ENCODE measurements at regions not wholly inside any gene's neighbourhood (a gene's known extent, or its start where the extent isn't known, plus 50 kb on each side); places are given as distances from the start of the nearest gene placed in this dataset.

GRCh38 chr2:64228918-64229317, 84.7 kb upstream of the PELI1 start:
- no peak for TF ChIP-seq ZFX (IDR thresholded peaks at IDR 0.05; ENCODE audit: borderline replicate concordance)
- TF ChIP-seq, protein P1, sequence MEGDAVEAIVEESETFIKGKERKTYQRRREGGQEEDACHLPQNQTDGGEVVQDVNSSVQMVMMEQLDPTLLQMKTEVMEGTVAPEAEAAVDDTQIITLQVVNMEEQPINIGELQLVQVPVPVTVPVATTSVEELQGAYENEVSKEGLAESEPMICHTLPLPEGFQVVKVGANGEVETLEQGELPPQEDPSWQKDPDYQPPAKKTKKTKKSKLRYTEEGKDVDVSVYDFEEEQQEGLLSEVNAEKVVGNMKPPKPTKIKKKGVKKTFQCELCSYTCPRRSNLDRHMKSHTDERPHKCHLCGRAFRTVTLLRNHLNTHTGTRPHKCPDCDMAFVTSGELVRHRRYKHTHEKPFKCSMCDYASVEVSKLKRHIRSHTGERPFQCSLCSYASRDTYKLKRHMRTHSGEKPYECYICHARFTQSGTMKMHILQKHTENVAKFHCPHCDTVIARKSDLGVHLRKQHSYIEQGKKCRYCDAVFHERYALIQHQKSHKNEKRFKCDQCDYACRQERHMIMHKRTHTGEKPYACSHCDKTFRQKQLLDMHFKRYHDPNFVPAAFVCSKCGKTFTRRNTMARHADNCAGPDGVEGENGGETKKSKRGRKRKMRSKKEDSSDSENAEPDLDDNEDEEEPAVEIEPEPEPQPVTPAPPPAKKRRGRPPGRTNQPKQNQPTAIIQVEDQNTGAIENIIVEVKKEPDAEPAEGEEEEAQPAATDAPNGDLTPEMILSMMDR (IDR thresholded peaks at IDR 0.05) = no peak
- no peak overlapping the region for H3K27ac ChIP-seq

- TF ChIP-seq, protein P1 (IDR thresholded peaks at IDR 0.05) = no peak
- TF ChIP-seq ZFX (IDR thresholded peaks at IDR 0.05; ENCODE audit: borderline replicate concordance) = no peak
- no peak overlapping the region for H3K27ac ChIP-seq
These were observed 86.3 kb upstream of the PELI1 start for GRCh38 chr2:64230540-64230939.

DNA sequence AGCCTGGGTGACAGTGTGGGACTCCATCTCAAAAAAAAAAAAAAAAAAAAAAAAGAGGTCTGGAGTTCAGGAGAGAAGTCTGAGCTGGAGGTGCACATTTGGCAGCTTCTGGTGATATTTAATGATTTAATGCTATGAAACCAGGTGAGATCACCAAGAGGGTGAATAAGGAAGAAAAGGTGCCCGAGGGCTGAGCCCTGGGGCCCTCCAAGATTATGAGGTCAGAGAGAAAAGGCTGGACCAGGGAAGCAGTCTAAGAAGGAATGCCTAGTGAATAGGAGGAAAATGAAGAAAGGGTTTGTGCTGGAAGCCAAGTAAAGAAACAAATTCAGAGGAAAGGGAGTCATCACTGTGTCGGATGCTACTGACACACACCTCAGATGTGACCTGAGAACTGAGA, 88.0 kb upstream of the PELI1 start:
- TF ChIP-seq ZFX (IDR thresholded peaks at IDR 0.05; ENCODE audit: borderline replicate concordance) = no peak
- TF ChIP-seq, protein P1 (IDR thresholded peaks at IDR 0.05) = no peak
- no peak overlapping the region for H3K27ac ChIP-seq

DNA sequence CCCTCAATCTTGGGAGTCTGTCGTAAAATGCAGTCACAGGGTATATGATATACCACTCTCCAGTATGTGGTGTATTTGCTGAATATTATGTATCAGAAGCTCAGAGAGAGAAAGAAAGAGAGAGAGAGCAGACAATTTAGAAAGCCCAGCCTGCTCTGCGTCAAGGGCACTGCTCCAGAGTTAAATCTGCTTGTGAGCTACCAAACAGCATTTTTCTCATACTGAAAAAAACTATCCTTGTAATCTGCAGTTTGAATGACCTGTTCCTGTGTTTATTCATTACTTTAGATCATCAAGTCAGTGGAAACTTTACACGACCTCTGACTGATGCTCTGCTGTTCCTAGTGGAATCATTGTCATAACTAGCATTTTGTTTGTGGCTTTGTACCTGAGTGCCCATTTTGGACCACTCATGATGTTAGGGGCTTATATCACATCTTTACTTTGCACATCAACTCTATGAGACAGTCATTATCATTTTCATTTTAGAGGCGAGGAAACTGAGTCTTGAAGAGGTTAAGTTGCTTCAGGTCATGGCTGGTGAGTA, 89.2 kb upstream of the PELI1 start:
- H3K27ac ChIP-seq = no peak overlapping the region

GRCh38 chr2:64234150-64234549, 89.9 kb upstream of the PELI1 start:
- TF ChIP-seq, protein P1 (IDR thresholded peaks at IDR 0.05) = no peak
- TF ChIP-seq ZFX (IDR thresholded peaks at IDR 0.05; ENCODE audit: borderline replicate concordance) = no peak
- no peak overlapping the region for H3K27ac ChIP-seq

More for the DNA sequence above, 89.2 kb upstream of the PELI1 start:
- TF ChIP-seq ZFX (IDR thresholded peaks at IDR 0.05; ENCODE audit: borderline replicate concordance) = no peak
- TF ChIP-seq, protein P1 (IDR thresholded peaks at IDR 0.05) = no peak

DNA sequence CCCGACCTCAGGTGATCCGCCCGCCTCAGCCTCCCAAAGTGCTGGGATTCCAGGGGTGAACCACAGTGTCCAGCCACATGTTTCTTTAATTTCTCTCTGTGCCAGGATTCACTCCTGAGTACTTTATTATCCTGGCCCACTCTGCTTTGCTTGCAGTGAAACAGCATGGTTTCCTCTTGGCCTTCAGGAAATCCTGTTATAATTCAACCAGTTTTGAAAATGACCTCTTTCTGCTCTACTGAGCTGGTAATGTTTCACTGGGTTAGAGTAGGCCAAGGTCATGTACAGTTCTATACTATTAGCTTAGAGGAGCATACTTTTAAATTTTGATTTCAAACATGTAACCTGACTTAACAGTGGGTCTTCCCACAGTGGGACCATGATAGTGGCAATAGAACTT, 90.6 kb upstream of the PELI1 start:
- no peak overlapping the region for H3K27ac ChIP-seq
- TF ChIP-seq ZFX (IDR thresholded peaks at IDR 0.05; ENCODE audit: borderline replicate concordance) = no peak
- TF ChIP-seq, protein P1 (IDR thresholded peaks at IDR 0.05) = no peak

DNA sequence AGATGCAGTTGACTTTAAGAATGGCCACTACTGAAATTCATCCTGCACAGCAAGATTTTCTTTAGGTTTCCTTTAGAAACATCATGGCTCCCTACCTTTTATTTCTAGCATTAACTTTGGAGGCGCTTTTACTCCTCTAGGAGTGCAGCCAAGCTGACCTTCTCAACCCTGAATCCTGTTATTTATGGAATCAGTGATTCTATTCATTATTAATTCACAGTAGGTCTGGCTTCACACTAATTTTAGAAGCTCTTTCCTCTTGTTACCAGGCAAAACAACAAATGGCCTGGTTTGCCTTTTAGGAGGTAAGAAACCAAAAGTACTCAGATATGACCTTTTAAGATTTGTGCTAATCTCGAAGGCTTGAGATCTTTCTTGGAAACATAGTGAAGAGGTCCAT, 93.0 kb upstream of the PELI1 start:
- TF ChIP-seq, protein P1 (IDR thresholded peaks at IDR 0.05) = no peak
- TF ChIP-seq ZFX (IDR thresholded peaks at IDR 0.05; ENCODE audit: borderline replicate concordance) = no peak
- no peak overlapping the region for H3K27ac ChIP-seq

Measured in 22Rv1 (cell line).